ENCODE measurements at regions not wholly inside any gene's neighbourhood (a gene's known extent, or its start where the extent isn't known, plus 50 kb on each side); places are given as distances from the start of the nearest gene placed in this dataset.

DNA sequence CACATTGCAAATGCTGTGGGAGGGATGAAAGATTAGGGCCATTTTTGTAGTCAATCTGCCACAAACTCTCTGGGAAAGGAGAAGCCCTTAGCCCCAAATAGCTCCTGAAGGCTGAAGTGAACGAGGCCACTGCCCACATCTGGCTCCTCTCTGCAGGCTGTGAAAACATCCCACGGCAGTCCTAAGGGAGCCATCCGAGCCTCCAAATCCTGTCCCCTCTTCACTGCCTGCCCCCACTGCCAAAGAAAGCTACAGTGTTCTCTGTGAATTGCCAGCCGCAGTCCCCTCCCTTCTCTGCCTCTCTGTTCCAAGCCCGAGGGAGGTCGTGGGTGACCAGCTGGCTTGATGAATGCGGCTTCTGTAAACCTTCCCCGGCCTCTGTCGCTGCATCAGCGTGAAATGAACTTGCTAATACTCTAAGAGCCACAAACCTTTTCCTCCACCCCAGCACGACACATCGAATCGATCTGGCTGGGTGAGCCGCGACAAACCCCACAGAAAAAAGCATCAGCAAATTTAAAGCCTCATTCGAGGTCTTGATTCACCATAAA, 180.7 kb upstream of the NRXN3 start:
- TF ChIP-seq, protein P1, sequence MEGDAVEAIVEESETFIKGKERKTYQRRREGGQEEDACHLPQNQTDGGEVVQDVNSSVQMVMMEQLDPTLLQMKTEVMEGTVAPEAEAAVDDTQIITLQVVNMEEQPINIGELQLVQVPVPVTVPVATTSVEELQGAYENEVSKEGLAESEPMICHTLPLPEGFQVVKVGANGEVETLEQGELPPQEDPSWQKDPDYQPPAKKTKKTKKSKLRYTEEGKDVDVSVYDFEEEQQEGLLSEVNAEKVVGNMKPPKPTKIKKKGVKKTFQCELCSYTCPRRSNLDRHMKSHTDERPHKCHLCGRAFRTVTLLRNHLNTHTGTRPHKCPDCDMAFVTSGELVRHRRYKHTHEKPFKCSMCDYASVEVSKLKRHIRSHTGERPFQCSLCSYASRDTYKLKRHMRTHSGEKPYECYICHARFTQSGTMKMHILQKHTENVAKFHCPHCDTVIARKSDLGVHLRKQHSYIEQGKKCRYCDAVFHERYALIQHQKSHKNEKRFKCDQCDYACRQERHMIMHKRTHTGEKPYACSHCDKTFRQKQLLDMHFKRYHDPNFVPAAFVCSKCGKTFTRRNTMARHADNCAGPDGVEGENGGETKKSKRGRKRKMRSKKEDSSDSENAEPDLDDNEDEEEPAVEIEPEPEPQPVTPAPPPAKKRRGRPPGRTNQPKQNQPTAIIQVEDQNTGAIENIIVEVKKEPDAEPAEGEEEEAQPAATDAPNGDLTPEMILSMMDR (IDR thresholded peaks at IDR 0.05), result no peak
- TF ChIP-seq, protein P2, sequence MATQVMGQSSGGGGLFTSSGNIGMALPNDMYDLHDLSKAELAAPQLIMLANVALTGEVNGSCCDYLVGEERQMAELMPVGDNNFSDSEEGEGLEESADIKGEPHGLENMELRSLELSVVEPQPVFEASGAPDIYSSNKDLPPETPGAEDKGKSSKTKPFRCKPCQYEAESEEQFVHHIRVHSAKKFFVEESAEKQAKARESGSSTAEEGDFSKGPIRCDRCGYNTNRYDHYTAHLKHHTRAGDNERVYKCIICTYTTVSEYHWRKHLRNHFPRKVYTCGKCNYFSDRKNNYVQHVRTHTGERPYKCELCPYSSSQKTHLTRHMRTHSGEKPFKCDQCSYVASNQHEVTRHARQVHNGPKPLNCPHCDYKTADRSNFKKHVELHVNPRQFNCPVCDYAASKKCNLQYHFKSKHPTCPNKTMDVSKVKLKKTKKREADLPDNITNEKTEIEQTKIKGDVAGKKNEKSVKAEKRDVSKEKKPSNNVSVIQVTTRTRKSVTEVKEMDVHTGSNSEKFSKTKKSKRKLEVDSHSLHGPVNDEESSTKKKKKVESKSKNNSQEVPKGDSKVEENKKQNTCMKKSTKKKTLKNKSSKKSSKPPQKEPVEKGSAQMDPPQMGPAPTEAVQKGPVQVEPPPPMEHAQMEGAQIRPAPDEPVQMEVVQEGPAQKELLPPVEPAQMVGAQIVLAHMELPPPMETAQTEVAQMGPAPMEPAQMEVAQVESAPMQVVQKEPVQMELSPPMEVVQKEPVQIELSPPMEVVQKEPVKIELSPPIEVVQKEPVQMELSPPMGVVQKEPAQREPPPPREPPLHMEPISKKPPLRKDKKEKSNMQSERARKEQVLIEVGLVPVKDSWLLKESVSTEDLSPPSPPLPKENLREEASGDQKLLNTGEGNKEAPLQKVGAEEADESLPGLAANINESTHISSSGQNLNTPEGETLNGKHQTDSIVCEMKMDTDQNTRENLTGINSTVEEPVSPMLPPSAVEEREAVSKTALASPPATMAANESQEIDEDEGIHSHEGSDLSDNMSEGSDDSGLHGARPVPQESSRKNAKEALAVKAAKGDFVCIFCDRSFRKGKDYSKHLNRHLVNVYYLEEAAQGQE (IDR thresholded peaks at IDR 0.05; ENCODE audit: insufficient read depth in 1 of 2, low read depth in 2 of 2, low read length in 1 of 2), result no peak
